GM12891 (cell line): ENCODE measurements at regions not wholly inside any gene's neighbourhood (a gene's known extent, or its start where the extent isn't known, plus 50 kb on each side); places are given as distances from the start of the nearest gene placed in this dataset.
"Not testable (repeated sequence)": the region's sequence is repeated elsewhere in the genome, so short reads cannot be mapped to it uniquely, and the experiment has no call there.

Experiments
- PAX5 ChIP-seq: IDR thresholded peaks from 2 replicates; pipeline ENCODE4 v1.6.1; 2011; ENCODE audit warnings: low read length, moderate library complexity, mild to moderate bottlenecking; ENCODE audit not compliant: insufficient read depth, severe bottlenecking
- POLR2A ChIP-seq: IDR thresholded peaks from 2 replicates; pipeline ENCODE4 v1.6.1; 2011; ENCODE audit warnings: low read depth, low read length, control low read depth
- POLR2AphosphoS5 ChIP-seq: IDR thresholded peaks from 2 replicates; pipeline ENCODE4 v1.6.1; 2011; ENCODE audit warnings: low read depth, low read length, control low read depth
- POU2F2 ChIP-seq: IDR thresholded peaks from 2 replicates; pipeline ENCODE4 v1.6.1; 2011; ENCODE audit warnings: low read depth, mild to moderate bottlenecking, control low read depth, low read length, moderate library complexity
- SPI1 ChIP-seq: IDR thresholded peaks from 2 replicates; pipeline ENCODE4 v1.6.1; 2011; ENCODE audit warnings: low read depth, low read length, control low read depth
- TAF1 ChIP-seq: IDR thresholded peaks from 2 replicates; pipeline ENCODE4 v1.6.1; 2011; ENCODE audit warnings: low read depth, low read length, control low read depth

DNA sequence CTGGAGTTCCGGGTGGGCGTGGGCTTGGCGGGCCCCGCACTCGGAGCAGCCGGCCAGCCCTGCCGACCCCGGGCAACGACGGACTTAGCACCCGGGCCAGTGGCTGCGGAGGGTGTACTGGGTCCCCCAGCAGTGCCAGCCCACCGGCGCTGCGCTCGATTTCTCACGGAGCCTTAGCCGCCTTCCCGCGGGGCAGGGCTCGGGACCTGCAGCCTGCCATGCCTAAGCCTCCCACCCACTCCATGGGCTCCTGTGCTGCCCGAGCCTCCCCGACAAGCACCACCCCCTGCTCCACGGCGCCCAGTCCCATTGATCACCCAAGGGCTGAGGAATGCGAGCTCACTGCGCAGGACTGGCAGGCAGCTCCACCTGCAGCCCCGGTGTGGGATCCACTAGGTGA, 99.9 kb upstream of the SETBP1 start:
- TF ChIP-seq POLR2A, PAX5, POLR2AphosphoS5, TAF1, POU2F2, SPI1: not testable (repeated sequence)
